A673 (cell line): ENCODE measurements at regions not wholly inside any gene's neighbourhood (a gene's known extent, or its start where the extent isn't known, plus 50 kb on each side); places are given as distances from the start of the nearest gene placed in this dataset.

Experiments
- EZH2 ChIP-seq: fragments of 200-600 bp; sonication (generic); IDR thresholded peaks from 2 replicates; pipeline ENCODE4 v1.6.1; 2017; ENCODE audit warnings: borderline replicate concordance, low read depth, mild to moderate bottlenecking, mixed read lengths, antibody characterized with exemption, low read length; ENCODE audit not compliant: poor library complexity, severe bottlenecking
- TF ChIP-seq, protein P1 (sequence below): fragments of 300-800, 200-600 bp; sonication (generic); conservative IDR thresholded peaks from 2 replicates; pipeline ENCODE4 v1.5.1; 2017; ENCODE audit warnings: low read depth, mild to moderate bottlenecking, antibody characterized with exemption, low read length, moderate library complexity, mixed read lengths

- TF ChIP-seq, protein P1, sequence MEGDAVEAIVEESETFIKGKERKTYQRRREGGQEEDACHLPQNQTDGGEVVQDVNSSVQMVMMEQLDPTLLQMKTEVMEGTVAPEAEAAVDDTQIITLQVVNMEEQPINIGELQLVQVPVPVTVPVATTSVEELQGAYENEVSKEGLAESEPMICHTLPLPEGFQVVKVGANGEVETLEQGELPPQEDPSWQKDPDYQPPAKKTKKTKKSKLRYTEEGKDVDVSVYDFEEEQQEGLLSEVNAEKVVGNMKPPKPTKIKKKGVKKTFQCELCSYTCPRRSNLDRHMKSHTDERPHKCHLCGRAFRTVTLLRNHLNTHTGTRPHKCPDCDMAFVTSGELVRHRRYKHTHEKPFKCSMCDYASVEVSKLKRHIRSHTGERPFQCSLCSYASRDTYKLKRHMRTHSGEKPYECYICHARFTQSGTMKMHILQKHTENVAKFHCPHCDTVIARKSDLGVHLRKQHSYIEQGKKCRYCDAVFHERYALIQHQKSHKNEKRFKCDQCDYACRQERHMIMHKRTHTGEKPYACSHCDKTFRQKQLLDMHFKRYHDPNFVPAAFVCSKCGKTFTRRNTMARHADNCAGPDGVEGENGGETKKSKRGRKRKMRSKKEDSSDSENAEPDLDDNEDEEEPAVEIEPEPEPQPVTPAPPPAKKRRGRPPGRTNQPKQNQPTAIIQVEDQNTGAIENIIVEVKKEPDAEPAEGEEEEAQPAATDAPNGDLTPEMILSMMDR, result no peak
- TF ChIP-seq EZH2, result no peak
These were observed 155.1 kb upstream of the ZNF462 start for GRCh38 chr9:106707738-106708474.
